Mammary epithelial cell (primary cell): ENCODE measurements at regions not wholly inside any gene's neighbourhood (a gene's known extent, or its start where the extent isn't known, plus 50 kb on each side); places are given as distances from the start of the nearest gene placed in this dataset.

Experiments used
- CTCF ChIP-seq, 2 donors: IDR thresholded peaks in 1 of 2; conservative IDR thresholded peaks in 1 of 2; 2 replicates each; pipeline ENCODE4 v1.5.1; 2011 to 2012; ENCODE audit warnings: inconsistent platforms in 2 of 2, low read length in 2 of 2, mild to moderate bottlenecking in 2 of 2, control low read depth in 1 of 2, low read depth in 1 of 2; ENCODE audit not compliant: insufficient read depth in 1 of 2; ENCODE audit errors: extremely low read depth in 1 of 2
- EZH2 ChIP-seq: IDR thresholded peaks from 2 replicates; pipeline ENCODE4 v1.6.1; 2012; ENCODE audit warnings: low read length, inconsistent platforms, borderline replicate concordance

- TF ChIP-seq CTCF (conservative IDR thresholded peaks at IDR 0.05 in 1 of 2, IDR thresholded peaks at IDR 0.05 in 1 of 2; ENCODE audit: extremely low read depth in 1 of 2, insufficient read depth in 1 of 2, low read depth in 1 of 2, low read length in 2 of 2) (no peak), EZH2 (no peak)
Observed at GRCh38 chr2:35857498-35857897, 498.1 kb upstream of the CRIM1 start.
